WTC11 (cell line): ENCODE measurements at regions not wholly inside any gene's neighbourhood (a gene's known extent, or its start where the extent isn't known, plus 50 kb on each side); places are given as distances from the start of the nearest gene placed in this dataset.

ENCODE experiments used
- ATAC-seq: fragments of 200-7000 bp; cut with Tn5 transposase; 2 replicates; pipeline ENCODE4 v1.10.0; 2021; ENCODE audit warnings: mild to moderate bottlenecking, moderate library complexity
- CTCF ChIA-PET: fragments of 300-600 bp; sonication (Branson Sonifier 250); formaldehyde crosslinking; loops from one replicate; lab custom pipeline; 2021; ENCODE audit warnings: antibody characterized with exemption; lab: Charles Lee
- POLR2A ChIA-PET: fragments of 350-600 bp; sonication (Branson Sonifier 250); formaldehyde crosslinking; loops from one replicate; lab custom pipeline; 2021; ENCODE audit warnings: antibody characterized with exemption; lab: Charles Lee
- DNase-seq: peaks from one replicate; pipeline ENCODE4 v3.0.0; 2021; ENCODE audit warnings: low spot score
- H3K27ac Mint-ChIP-seq: 2 replicates; pipeline ENCODE4 v1.8.0; 2021; ENCODE audit warnings: mixed read lengths
- H3K27me3 Mint-ChIP-seq: 2 replicates; pipeline ENCODE4 v1.8.0; 2021; ENCODE audit warnings: low read depth, mild to moderate bottlenecking, moderate library complexity, mixed read lengths
- H3K36me3 Mint-ChIP-seq: 2 replicates; pipeline ENCODE4 v1.8.0; 2021; ENCODE audit warnings: mixed read lengths
- H3K4me1 Mint-ChIP-seq: 2 replicates; pipeline ENCODE4 v1.8.0; 2022; ENCODE audit warnings: mixed read lengths
- H3K4me3 Mint-ChIP-seq: 2 replicates; pipeline ENCODE4 v1.8.0; 2021; ENCODE audit warnings: mild to moderate bottlenecking, moderate library complexity, mixed read lengths
- H3K9me3 Mint-ChIP-seq: 2 replicates; pipeline ENCODE4 v1.8.0; 2021; ENCODE audit warnings: mixed read lengths
- ARID4B ChIP-seq: sonication (generic); formaldehyde crosslinking; IDR thresholded peaks from 2 replicates; pipeline ENCODE4 v1.8.0; 2023; ENCODE audit warnings: missing genetic modification reagents, mild to moderate bottlenecking, borderline replicate concordance
- ATF6 ChIP-seq: sonication (generic); formaldehyde crosslinking; IDR thresholded peaks from 2 replicates; pipeline ENCODE4 v1.8.1; 2023; ENCODE audit warnings: mild to moderate bottlenecking, missing genetic modification reagents
- CREB1 ChIP-seq: sonication (generic); formaldehyde crosslinking; IDR thresholded peaks from 2 replicates; pipeline ENCODE4 v1.8.0; 2023; ENCODE audit warnings: mild to moderate bottlenecking, missing genetic modification reagents
- ELF4 ChIP-seq: sonication (generic); formaldehyde crosslinking; IDR thresholded peaks from 2 replicates; pipeline ENCODE4 v1.8.1; 2022; ENCODE audit warnings: low read depth, mild to moderate bottlenecking, moderate library complexity, missing genetic modification reagents
- EMX1 ChIP-seq: fragments of 250-450 bp; sonication (Bioruptor Pico); IDR thresholded peaks from 2 replicates; pipeline ENCODE4 v1.8.0; 2021; ENCODE audit warnings: mild to moderate bottlenecking
- ESRRA ChIP-seq: sonication (generic); formaldehyde crosslinking; IDR thresholded peaks from 2 replicates; pipeline ENCODE4 v1.8.1; 2022; ENCODE audit warnings: mild to moderate bottlenecking, missing genetic modification reagents, borderline replicate concordance
- JAZF1 ChIP-seq: fragments of 250-450 bp; sonication (Bioruptor Pico); IDR thresholded peaks from 2 replicates; pipeline ENCODE4 v1.9.0; 2021; ENCODE audit warnings: moderate library complexity, mild to moderate bottlenecking, inconsistent platforms
- JUN ChIP-seq: sonication (generic); formaldehyde crosslinking; IDR thresholded peaks from 2 replicates; pipeline ENCODE4 v1.8.0; 2023; ENCODE audit warnings: mild to moderate bottlenecking, missing genetic modification reagents
- MXD4 ChIP-seq: fragments of 250-450 bp; sonication (Bioruptor Pico); IDR thresholded peaks from 2 replicates; pipeline ENCODE4 v1.8.0; 2021; ENCODE audit warnings: mild to moderate bottlenecking, moderate library complexity, borderline replicate concordance
- OVOL2 ChIP-seq: fragments of 250-450 bp; sonication (Bioruptor Pico); IDR thresholded peaks from 2 replicates; pipeline ENCODE4 v1.9.0; 2021; ENCODE audit warnings: mild to moderate bottlenecking, borderline replicate concordance
- RELA ChIP-seq: sonication (generic); formaldehyde crosslinking; IDR thresholded peaks from 2 replicates; pipeline ENCODE4 v1.8.1; 2022; ENCODE audit warnings: missing genetic modification reagents, mild to moderate bottlenecking, borderline replicate concordance
- TP53 ChIP-seq: sonication (generic); formaldehyde crosslinking; IDR thresholded peaks from 2 replicates; pipeline ENCODE4 v1.8.1; 2023; ENCODE audit warnings: mild to moderate bottlenecking, missing genetic modification reagents
- USF1 ChIP-seq: sonication (generic); formaldehyde crosslinking; IDR thresholded peaks from 2 replicates; pipeline ENCODE4 v1.8.0; 2022; ENCODE audit warnings: mild to moderate bottlenecking, missing genetic modification reagents
- ZMAT4 ChIP-seq: fragments of 250-450 bp; sonication (Bioruptor Pico); IDR thresholded peaks from 2 replicates; pipeline ENCODE4 v1.9.0; 2021; ENCODE audit warnings: mild to moderate bottlenecking
- ZNF121 ChIP-seq: sonication (generic); formaldehyde crosslinking; IDR thresholded peaks from 2 replicates; pipeline ENCODE4 v1.8.0; 2023; ENCODE audit warnings: missing genetic modification reagents
- ZNF416 ChIP-seq: fragments of 250-450 bp; sonication (Bioruptor Pico); IDR thresholded peaks from 2 replicates; pipeline ENCODE4 v1.9.0; 2021; ENCODE audit warnings: mild to moderate bottlenecking, inconsistent platforms
- ZNF671 ChIP-seq: fragments of 250-450 bp; sonication (Bioruptor Pico); IDR thresholded peaks from 2 replicates; pipeline ENCODE4 v1.8.0; 2021; ENCODE audit warnings: mild to moderate bottlenecking
- TF ChIP-seq, protein P1 (sequence below): fragments of 200-600 bp; IDR thresholded peaks from 2 replicates; pipeline ENCODE4 v1.8.0; 2022; ENCODE audit warnings: antibody characterized with exemption
- TF ChIP-seq, protein P2 (sequence below): sonication (generic); formaldehyde crosslinking; IDR thresholded peaks from 2 replicates; pipeline ENCODE4 v1.8.0; 2022; ENCODE audit warnings: mild to moderate bottlenecking, missing genetic modification reagents
- TF ChIP-seq, protein P3 (sequence below): sonication (generic); formaldehyde crosslinking; IDR thresholded peaks from 2 replicates; pipeline ENCODE4 v1.8.1; 2023; ENCODE audit warnings: mild to moderate bottlenecking, missing genetic modification reagents, moderate library complexity
- TF ChIP-seq, protein P4 (sequence below): sonication (generic); formaldehyde crosslinking; IDR thresholded peaks from 2 replicates; pipeline ENCODE4 v1.8.1; 2022; ENCODE audit warnings: mild to moderate bottlenecking, missing genetic modification reagents, moderate library complexity, borderline replicate concordance

- TF ChIP-seq ZNF671 (CRISPR knock-in tag): no peak
- no peak for TF ChIP-seq CREB1 (CRISPR knock-in tag)
- TF ChIP-seq MXD4 (CRISPR knock-in tag): no peak
- TF ChIP-seq RELA (CRISPR knock-in tag): no peak
- TF ChIP-seq ZMAT4: no peak
Measured at GRCh38 chr1:2962946-2963345, 58.3 kb upstream of the ACTRT2 start (continued).

DNA sequence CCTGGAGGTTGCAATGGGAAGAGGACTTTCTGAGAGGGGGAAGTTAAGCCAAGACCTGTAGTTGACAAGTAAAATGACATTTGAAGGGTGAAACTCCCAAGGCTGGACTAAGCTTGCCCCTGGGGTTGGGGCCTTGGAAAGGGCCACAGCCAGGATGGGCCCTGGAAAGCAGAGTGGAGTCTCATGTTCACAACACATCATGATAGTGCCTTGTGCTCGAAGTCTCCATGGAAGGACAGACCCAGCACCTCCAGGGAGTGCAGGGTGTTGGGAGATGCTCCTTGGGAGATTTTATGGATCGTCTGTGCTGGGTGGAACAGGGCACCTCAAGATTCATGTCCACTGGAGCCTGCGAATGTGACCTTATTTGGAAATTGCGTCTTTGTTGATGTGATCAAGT lies 55.6 kb upstream of the ACTRT2 start:
- POLR2A ChIA-PET: no interaction called here
- H3K27me3 Mint-ChIP-seq: no peaks in the 10 kb centered on the region; the same call in 1 of the 2 replicates
- TF ChIP-seq ATF6 (CRISPR knock-in tag): no peak
- TF ChIP-seq, protein P1, sequence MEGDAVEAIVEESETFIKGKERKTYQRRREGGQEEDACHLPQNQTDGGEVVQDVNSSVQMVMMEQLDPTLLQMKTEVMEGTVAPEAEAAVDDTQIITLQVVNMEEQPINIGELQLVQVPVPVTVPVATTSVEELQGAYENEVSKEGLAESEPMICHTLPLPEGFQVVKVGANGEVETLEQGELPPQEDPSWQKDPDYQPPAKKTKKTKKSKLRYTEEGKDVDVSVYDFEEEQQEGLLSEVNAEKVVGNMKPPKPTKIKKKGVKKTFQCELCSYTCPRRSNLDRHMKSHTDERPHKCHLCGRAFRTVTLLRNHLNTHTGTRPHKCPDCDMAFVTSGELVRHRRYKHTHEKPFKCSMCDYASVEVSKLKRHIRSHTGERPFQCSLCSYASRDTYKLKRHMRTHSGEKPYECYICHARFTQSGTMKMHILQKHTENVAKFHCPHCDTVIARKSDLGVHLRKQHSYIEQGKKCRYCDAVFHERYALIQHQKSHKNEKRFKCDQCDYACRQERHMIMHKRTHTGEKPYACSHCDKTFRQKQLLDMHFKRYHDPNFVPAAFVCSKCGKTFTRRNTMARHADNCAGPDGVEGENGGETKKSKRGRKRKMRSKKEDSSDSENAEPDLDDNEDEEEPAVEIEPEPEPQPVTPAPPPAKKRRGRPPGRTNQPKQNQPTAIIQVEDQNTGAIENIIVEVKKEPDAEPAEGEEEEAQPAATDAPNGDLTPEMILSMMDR: no peak
- TF ChIP-seq ELF4 (CRISPR knock-in tag): no peak
- TF ChIP-seq USF1: no peak
- TF ChIP-seq ESRRA (CRISPR knock-in tag): no peak
- no peak for TF ChIP-seq JUN
- TF ChIP-seq ZNF121: no peak
- no peak for ATAC-seq
- CTCF ChIA-PET: no interaction called here
- H3K27ac Mint-ChIP-seq: no peak overlapping the region
- H3K9me3 Mint-ChIP-seq: peaks cover 17% of the 10 kb centered on the region
- H3K36me3 Mint-ChIP-seq: peaks cover 18% of the 10 kb centered on the region
- H3K4me1 Mint-ChIP-seq: no peaks in the 10 kb centered on the region
- no peak for DNase-seq
- no peak overlapping the region for H3K4me3 Mint-ChIP-seq

- Mint-ChIP-seq H3K27me3 (no peaks in the 10 kb centered on the region; the same call in 1 of the 2 replicates), H3K27ac (no peak overlapping the region), H3K4me3 (no peak overlapping the region), H3K9me3 (peaks cover 17% of the 10 kb centered on the region), H3K4me1 (no peaks in the 10 kb centered on the region), H3K36me3 (peaks cover 18% of the 10 kb centered on the region)
- ATAC-seq: no peak
- CTCF ChIA-PET: no interaction called here
- POLR2A ChIA-PET: no interaction called here
- no peak for DNase-seq
- no peak for TF ChIP-seq EMX1 (CRISPR knock-in tag)
- TF ChIP-seq JAZF1: no peak
- TF ChIP-seq, protein P2, sequence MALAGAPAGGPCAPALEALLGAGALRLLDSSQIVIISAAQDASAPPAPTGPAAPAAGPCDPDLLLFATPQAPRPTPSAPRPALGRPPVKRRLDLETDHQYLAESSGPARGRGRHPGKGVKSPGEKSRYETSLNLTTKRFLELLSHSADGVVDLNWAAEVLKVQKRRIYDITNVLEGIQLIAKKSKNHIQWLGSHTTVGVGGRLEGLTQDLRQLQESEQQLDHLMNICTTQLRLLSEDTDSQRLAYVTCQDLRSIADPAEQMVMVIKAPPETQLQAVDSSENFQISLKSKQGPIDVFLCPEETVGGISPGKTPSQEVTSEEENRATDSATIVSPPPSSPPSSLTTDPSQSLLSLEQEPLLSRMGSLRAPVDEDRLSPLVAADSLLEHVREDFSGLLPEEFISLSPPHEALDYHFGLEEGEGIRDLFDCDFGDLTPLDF: no peak
- TF ChIP-seq, protein P3, sequence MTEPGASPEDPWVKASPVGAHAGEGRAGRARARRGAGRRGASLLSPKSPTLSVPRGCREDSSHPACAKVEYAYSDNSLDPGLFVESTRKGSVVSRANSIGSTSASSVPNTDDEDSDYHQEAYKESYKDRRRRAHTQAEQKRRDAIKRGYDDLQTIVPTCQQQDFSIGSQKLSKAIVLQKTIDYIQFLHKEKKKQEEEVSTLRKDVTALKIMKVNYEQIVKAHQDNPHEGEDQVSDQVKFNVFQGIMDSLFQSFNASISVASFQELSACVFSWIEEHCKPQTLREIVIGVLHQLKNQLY (CRISPR knock-in tag): no peak
- TF ChIP-seq ARID4B (CRISPR knock-in tag): no peak
- TF ChIP-seq, protein P4, sequence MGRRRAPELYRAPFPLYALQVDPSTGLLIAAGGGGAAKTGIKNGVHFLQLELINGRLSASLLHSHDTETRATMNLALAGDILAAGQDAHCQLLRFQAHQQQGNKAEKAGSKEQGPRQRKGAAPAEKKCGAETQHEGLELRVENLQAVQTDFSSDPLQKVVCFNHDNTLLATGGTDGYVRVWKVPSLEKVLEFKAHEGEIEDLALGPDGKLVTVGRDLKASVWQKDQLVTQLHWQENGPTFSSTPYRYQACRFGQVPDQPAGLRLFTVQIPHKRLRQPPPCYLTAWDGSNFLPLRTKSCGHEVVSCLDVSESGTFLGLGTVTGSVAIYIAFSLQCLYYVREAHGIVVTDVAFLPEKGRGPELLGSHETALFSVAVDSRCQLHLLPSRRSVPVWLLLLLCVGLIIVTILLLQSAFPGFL: no peak
- TF ChIP-seq ZNF416: no peak
- TF ChIP-seq OVOL2 (CRISPR knock-in tag): no peak
- TF ChIP-seq ZNF671 (CRISPR knock-in tag): no peak
- TF ChIP-seq TP53 (CRISPR knock-in tag): no peak
Measured at GRCh38 chr1:2966449-2967328, 54.6 kb upstream of the ACTRT2 start.
